DND-41 (cell line): ENCODE measurements at regions not wholly inside any gene's neighbourhood (a gene's known extent, or its start where the extent isn't known, plus 50 kb on each side); places are given as distances from the start of the nearest gene placed in this dataset.

Experiments used
- ATAC-seq: fragments of 200-7000 bp; cut with Tn5 transposase; 3 replicates; pipeline ENCODE4 v1.9.1; 2021; ENCODE audit warnings: low read depth; ENCODE audit not compliant: insufficient read depth
- DNase-seq: peaks from one replicate; pipeline ENCODE4 v3.0.0-alpha.2; 2020
- H2AFZ ChIP-seq: 2 replicates; pipeline ENCODE4 v1.6.0; 2012; ENCODE audit warnings: low read depth, low read length
- H3K27ac ChIP-seq: 2 replicates; pipeline ENCODE4 v1.5.1; 2012; ENCODE audit warnings: low read length, inconsistent platforms
- H3K27me3 ChIP-seq: fragments of 200-600 bp; sonication (generic); 2 replicates; pipeline ENCODE4 v1.6.0; 2012; ENCODE audit warnings: low read length, mild to moderate bottlenecking, inconsistent platforms; ENCODE audit not compliant: insufficient read depth, poor library complexity
- H3K36me3 ChIP-seq: 2 replicates; pipeline ENCODE4 v1.5.1; 2012; ENCODE audit warnings: low read length, inconsistent platforms; ENCODE audit not compliant: insufficient read depth
- H3K4me1 ChIP-seq: 2 replicates; pipeline ENCODE4 v1.5.1; 2012; ENCODE audit warnings: mild to moderate bottlenecking, low read length; ENCODE audit not compliant: insufficient read depth
- H3K4me2 ChIP-seq: 2 replicates; pipeline ENCODE4 v1.6.0; 2012; ENCODE audit warnings: mild to moderate bottlenecking, moderate library complexity, low read length, inconsistent platforms; ENCODE audit not compliant: insufficient read depth
- H3K4me3 ChIP-seq, 2 experiments: fragments of 200-600 bp in 1 of 2; shearing (Covaris generic) in 1 of 2; 2 replicates each; pipeline ENCODE4 v1.5.1; 2012 to 2016; ENCODE audit warnings: inconsistent platforms in 2 of 2, low read length in 2 of 2, mild to moderate bottlenecking in 2 of 2, low read depth in 1 of 2, moderate library complexity in 1 of 2
- H3K79me2 ChIP-seq: 2 replicates; pipeline ENCODE4 v1.6.0; 2012; ENCODE audit warnings: low read length, inconsistent platforms; ENCODE audit not compliant: insufficient read depth
- H3K9ac ChIP-seq: 2 replicates; pipeline ENCODE4 v1.6.0; 2012; ENCODE audit warnings: low read depth, mild to moderate bottlenecking, inconsistent platforms, low read length, moderate library complexity
- H3K9me3 ChIP-seq: 2 replicates; pipeline ENCODE4 v1.5.1; 2012; ENCODE audit warnings: low read length, moderate library complexity, mild to moderate bottlenecking, inconsistent platforms; ENCODE audit not compliant: insufficient read depth, severe bottlenecking
- H4K20me1 ChIP-seq: 2 replicates; pipeline ENCODE4 v1.6.0; 2012; ENCODE audit warnings: low read length; ENCODE audit not compliant: insufficient read depth
- CTCF ChIP-seq: IDR thresholded peaks from 2 replicates; pipeline ENCODE4 v1.5.1; 2012; ENCODE audit warnings: borderline replicate concordance, low read length, moderate library complexity, mild to moderate bottlenecking; ENCODE audit not compliant: poor library complexity, severe bottlenecking; ENCODE audit errors: extremely low read depth
- EZH2 ChIP-seq: IDR thresholded peaks from 3 replicates; pipeline ENCODE4 v1.6.1; 2012; ENCODE audit warnings: borderline replicate concordance, low read depth, mild to moderate bottlenecking, moderate library complexity, low read length, inconsistent platforms; ENCODE audit not compliant: severe bottlenecking

- Histone ChIP-seq H3K4me3 (no peak overlapping the region), H3K4me1 (no peaks in the 10 kb centered on the region), H3K9me3 (no peaks in the 10 kb centered on the region), H4K20me1 (no peaks in the 10 kb centered on the region), H3K79me2 (no peaks in the 10 kb centered on the region), H3K27me3 (no peaks in the 10 kb centered on the region), H3K4me2 (no peak overlapping the region), H3K9ac (no peak overlapping the region), H3K27ac (no peak overlapping the region), H2AFZ (no peak overlapping the region), H3K36me3 (no peaks in the 10 kb centered on the region)
- ATAC-seq (no peak), DNase-seq (no peak)
- no peak for TF ChIP-seq EZH2
- TF ChIP-seq CTCF: no peak
Observed at GRCh38 chr2:52539026-52539970, 1228.3 kb upstream of the CHAC2 start.

- Histone ChIP-seq H3K27ac (no peak overlapping the region), H3K36me3 (no peaks in the 10 kb centered on the region), H3K27me3 (no peaks in the 10 kb centered on the region), H3K9me3 (no peaks in the 10 kb centered on the region), H3K4me2 (no peak overlapping the region), H4K20me1 (no peaks in the 10 kb centered on the region), H3K79me2 (no peaks in the 10 kb centered on the region), H2AFZ (no peak overlapping the region), H3K4me3 (no peak overlapping the region), H3K9ac (no peak overlapping the region), H3K4me1 (no peaks in the 10 kb centered on the region)
- TF ChIP-seq CTCF: no peak
- TF ChIP-seq EZH2: no peak
- no peak for DNase-seq
- ATAC-seq: no peak
Observed at GRCh38 chr2:52537588-52537987, 1230.0 kb upstream of the CHAC2 start.

- H3K4me3 ChIP-seq: no peak overlapping the region
- DNase-seq (no peak), ATAC-seq (no peak)
- no peaks in the 10 kb centered on the region for H3K27me3 ChIP-seq
- H3K9me3 ChIP-seq: no peaks in the 10 kb centered on the region
- no peaks in the 10 kb centered on the region for H3K4me1 ChIP-seq
- H3K36me3 ChIP-seq: no peaks in the 10 kb centered on the region
- no peak overlapping the region for H2AFZ ChIP-seq
- TF ChIP-seq CTCF: no peak
- TF ChIP-seq EZH2: no peak
- H3K9ac ChIP-seq: no peak overlapping the region
- H3K4me2 ChIP-seq: no peak overlapping the region
- no peaks in the 10 kb centered on the region for H4K20me1 ChIP-seq
- no peak overlapping the region for H3K27ac ChIP-seq
- H3K79me2 ChIP-seq: no peaks in the 10 kb centered on the region
Observed at GRCh38 chr2:52536929-52537460, 1230.6 kb upstream of the CHAC2 start.
